ENCODE measurements at regions not wholly inside any gene's neighbourhood (a gene's known extent, or its start where the extent isn't known, plus 50 kb on each side); places are given as distances from the start of the nearest gene placed in this dataset.

DNA sequence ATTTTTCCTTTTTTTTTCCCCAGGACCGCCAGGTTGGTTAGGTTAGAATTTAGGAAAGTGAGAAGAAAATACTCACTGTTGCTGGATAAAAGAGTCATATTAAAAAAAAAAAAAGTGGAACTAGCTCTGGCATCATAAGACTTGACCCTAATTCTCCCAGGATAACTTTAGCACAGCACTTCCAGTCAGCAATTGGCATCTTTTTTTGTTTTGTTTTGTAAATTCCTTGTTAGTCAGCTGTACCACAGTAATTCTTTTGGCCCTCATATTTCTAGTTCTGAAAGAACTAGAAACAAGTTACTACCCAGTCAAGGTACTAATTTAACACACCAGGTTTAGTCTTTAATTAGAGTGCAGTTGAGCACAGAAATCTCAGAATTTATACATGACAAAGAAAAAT lies 873.5 kb upstream of the POU3F3 start:
- no peak for TF ChIP-seq YY1 (IDR thresholded peaks at IDR 0.05; ENCODE audit: insufficient read depth, insufficient read length)
- DNase-seq (ENCODE audit: low read depth, low spot score), result no peak
- Histone ChIP-seq H3K9ac (ENCODE audit: insufficient read length, low read depth) (no peak overlapping the region), H3K9me3 (ENCODE audit: insufficient read depth, low read length) (no peaks in the 10 kb centered on the region), H3K36me3 (ENCODE audit: insufficient read depth, insufficient read length, low read length) (no peaks in the 10 kb centered on the region), H3K4me1 (ENCODE audit: insufficient read depth, insufficient read length) (no peaks in the 10 kb centered on the region), H3K27me3 (ENCODE audit: insufficient read depth, insufficient read length) (no peaks in the 10 kb centered on the region), H3K4me3 (ENCODE audit: insufficient read length, low read depth) (no peak overlapping the region)

GRCh38 chr2:103982691-103983090 lies 871.2 kb upstream of the POU3F3 start:
- Histone ChIP-seq H3K27me3 (ENCODE audit: insufficient read depth, insufficient read length) (no peaks in the 10 kb centered on the region), H3K36me3 (ENCODE audit: insufficient read depth, insufficient read length, low read length) (no peaks in the 10 kb centered on the region), H3K9ac (ENCODE audit: insufficient read length, low read depth) (no peak overlapping the region), H3K4me3 (ENCODE audit: insufficient read length, low read depth) (no peak overlapping the region), H3K4me1 (ENCODE audit: insufficient read depth, insufficient read length) (no peaks in the 10 kb centered on the region), H3K9me3 (ENCODE audit: insufficient read depth, low read length) (no peaks in the 10 kb centered on the region)
- DNase-seq (ENCODE audit: low read depth, low spot score), result no peak
- TF ChIP-seq SUZ12 (IDR thresholded peaks at IDR 0.05; ENCODE audit: extremely low read depth, insufficient read depth, insufficient read length), result no peak
- TF ChIP-seq ZNF274 (IDR thresholded peaks at IDR 0.05; ENCODE audit: low read depth, low read length), result no peak
- no peak for TF ChIP-seq YY1 (IDR thresholded peaks at IDR 0.05; ENCODE audit: insufficient read depth, insufficient read length)

DNA sequence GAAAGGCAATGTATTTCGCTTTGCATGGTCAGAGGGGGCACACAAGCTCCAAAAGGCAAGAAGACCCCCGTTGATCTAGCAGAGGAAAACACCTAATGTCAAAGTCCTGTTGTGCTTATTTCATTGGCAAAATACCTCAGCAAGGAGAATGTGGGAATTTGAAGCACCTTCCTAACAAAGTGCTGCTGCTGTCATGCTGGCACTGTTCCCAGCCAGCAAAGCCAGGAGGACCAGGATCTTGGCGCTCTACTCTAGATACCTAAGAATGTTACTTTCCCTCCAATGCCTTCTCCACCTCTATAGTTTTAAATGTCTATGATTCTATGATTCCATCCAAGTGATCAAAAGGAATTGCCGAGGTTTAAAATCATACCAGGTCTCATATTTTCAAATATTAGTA lies 867.9 kb upstream of the POU3F3 start:
- no peak for DNase-seq (ENCODE audit: low read depth, low spot score)
- no peaks in the 10 kb centered on the region for H3K27me3 ChIP-seq (ENCODE audit: insufficient read depth, insufficient read length)
- no peaks in the 10 kb centered on the region for H3K4me1 ChIP-seq (ENCODE audit: insufficient read depth, insufficient read length)
- no peak overlapping the region for H3K9ac ChIP-seq (ENCODE audit: insufficient read length, low read depth)
- TF ChIP-seq SUZ12 (IDR thresholded peaks at IDR 0.05; ENCODE audit: extremely low read depth, insufficient read depth, insufficient read length) (no peak), YY1 (IDR thresholded peaks at IDR 0.05; ENCODE audit: insufficient read depth, insufficient read length) (no peak), ZNF274 (IDR thresholded peaks at IDR 0.05; ENCODE audit: low read depth, low read length) (no peak)
- H3K4me3 ChIP-seq (ENCODE audit: insufficient read length, low read depth), result no peak overlapping the region
- no peaks in the 10 kb centered on the region for H3K9me3 ChIP-seq (ENCODE audit: insufficient read depth, low read length)
- H3K36me3 ChIP-seq (ENCODE audit: insufficient read depth, insufficient read length, low read length), result no peaks in the 10 kb centered on the region

- H3K27me3 ChIP-seq (ENCODE audit: insufficient read depth, insufficient read length), result no peaks in the 10 kb centered on the region
- DNase-seq (ENCODE audit: low read depth, low spot score), result no peak
Measured at GRCh38 chr2:103991591-103991990, 862.3 kb upstream of the POU3F3 start.

DNA sequence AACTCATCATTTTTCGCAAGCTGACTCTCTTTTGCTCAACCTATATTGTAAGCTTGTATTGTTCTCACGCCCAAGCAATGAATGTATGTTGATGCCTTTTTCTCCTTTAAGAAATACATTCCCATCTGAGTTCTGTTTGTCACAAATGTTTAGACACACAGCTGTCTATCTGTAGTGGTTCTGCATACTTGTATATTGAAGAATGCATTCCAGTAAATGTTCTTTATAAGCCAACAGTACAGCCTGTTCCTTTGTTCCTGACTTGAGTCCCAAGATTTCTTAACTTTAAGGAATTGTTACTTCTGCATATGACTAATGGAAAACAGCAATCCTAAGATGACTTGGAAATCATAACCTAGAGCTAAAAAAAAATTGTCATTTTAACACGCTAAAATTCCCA lies 849.1 kb upstream of the POU3F3 start:
- Histone ChIP-seq H3K4me3 (ENCODE audit: insufficient read length, low read depth) (no peak overlapping the region), H3K36me3 (ENCODE audit: insufficient read depth, insufficient read length, low read length) (no peaks in the 10 kb centered on the region), H3K9ac (ENCODE audit: insufficient read length, low read depth) (no peak overlapping the region), H3K27me3 (ENCODE audit: insufficient read depth, insufficient read length) (no peaks in the 10 kb centered on the region), H3K9me3 (ENCODE audit: insufficient read depth, low read length) (no peaks in the 10 kb centered on the region), H3K4me1 (ENCODE audit: insufficient read depth, insufficient read length) (no peaks in the 10 kb centered on the region)
- no peak for DNase-seq (ENCODE audit: low read depth, low spot score)
- no peak for TF ChIP-seq SUZ12 (IDR thresholded peaks at IDR 0.05; ENCODE audit: extremely low read depth, insufficient read depth, insufficient read length)
- no peak for TF ChIP-seq ZNF274 (IDR thresholded peaks at IDR 0.05; ENCODE audit: low read depth, low read length)
- no peak for TF ChIP-seq YY1 (IDR thresholded peaks at IDR 0.05; ENCODE audit: insufficient read depth, insufficient read length)

More at GRCh38 chr2:103991591-103991990, 862.3 kb upstream of the POU3F3 start:
- Histone ChIP-seq H3K36me3 (ENCODE audit: insufficient read depth, insufficient read length, low read length) (no peaks in the 10 kb centered on the region), H3K9ac (ENCODE audit: insufficient read length, low read depth) (no peak overlapping the region), H3K4me3 (ENCODE audit: insufficient read length, low read depth) (no peak overlapping the region), H3K4me1 (ENCODE audit: insufficient read depth, insufficient read length) (no peaks in the 10 kb centered on the region), H3K9me3 (ENCODE audit: insufficient read depth, low read length) (no peaks in the 10 kb centered on the region)
- no peak for TF ChIP-seq YY1 (IDR thresholded peaks at IDR 0.05; ENCODE audit: insufficient read depth, insufficient read length)
- no peak for TF ChIP-seq ZNF274 (IDR thresholded peaks at IDR 0.05; ENCODE audit: low read depth, low read length)
- no peak for TF ChIP-seq SUZ12 (IDR thresholded peaks at IDR 0.05; ENCODE audit: extremely low read depth, insufficient read depth, insufficient read length)

- H3K9me3 ChIP-seq (ENCODE audit: insufficient read depth, low read length), result peaks cover 3% of the 10 kb centered on the region; the same call in 1 of the 2 replicates
- no peak overlapping the region for H3K4me3 ChIP-seq (ENCODE audit: insufficient read length, low read depth)
- TF ChIP-seq ZNF274 (IDR thresholded peaks at IDR 0.05; ENCODE audit: low read depth, low read length) (no peak), SUZ12 (IDR thresholded peaks at IDR 0.05; ENCODE audit: extremely low read depth, insufficient read depth, insufficient read length) (no peak), YY1 (IDR thresholded peaks at IDR 0.05; ENCODE audit: insufficient read depth, insufficient read length) (no peak)
- H3K27me3 ChIP-seq (ENCODE audit: insufficient read depth, insufficient read length), result no peaks in the 10 kb centered on the region
- no peak overlapping the region for H3K9ac ChIP-seq (ENCODE audit: insufficient read length, low read depth)
- H3K4me1 ChIP-seq (ENCODE audit: insufficient read depth, insufficient read length), result no peaks in the 10 kb centered on the region
- no peaks in the 10 kb centered on the region for H3K36me3 ChIP-seq (ENCODE audit: insufficient read depth, insufficient read length, low read length)
- DNase-seq (ENCODE audit: low read depth, low spot score), result no peak
Measured at GRCh38 chr2:104016801-104017200, 837.1 kb upstream of the POU3F3 start.

- Histone ChIP-seq H3K4me1 (ENCODE audit: insufficient read depth, insufficient read length) (no peaks in the 10 kb centered on the region), H3K4me3 (ENCODE audit: insufficient read length, low read depth) (no peak overlapping the region), H3K9me3 (ENCODE audit: insufficient read depth, low read length) (no peaks in the 10 kb centered on the region), H3K9ac (ENCODE audit: insufficient read length, low read depth) (no peak overlapping the region), H3K27me3 (ENCODE audit: insufficient read depth, insufficient read length) (no peaks in the 10 kb centered on the region), H3K36me3 (ENCODE audit: insufficient read depth, insufficient read length, low read length) (no peaks in the 10 kb centered on the region)
- DNase-seq (ENCODE audit: low read depth, low spot score), result no peak
- TF ChIP-seq YY1 (IDR thresholded peaks at IDR 0.05; ENCODE audit: insufficient read depth, insufficient read length), result no peak
- no peak for TF ChIP-seq SUZ12 (IDR thresholded peaks at IDR 0.05; ENCODE audit: extremely low read depth, insufficient read depth, insufficient read length)
- TF ChIP-seq ZNF274 (IDR thresholded peaks at IDR 0.05; ENCODE audit: low read depth, low read length), result no peak
Measured at GRCh38 chr2:104023306-104023705, 830.6 kb upstream of the POU3F3 start.

GRCh38 chr2:104023765-104024164 lies 830.1 kb upstream of the POU3F3 start:
- H3K4me3 ChIP-seq (ENCODE audit: insufficient read length, low read depth), result no peak overlapping the region
- no peak for TF ChIP-seq ZNF274 (IDR thresholded peaks at IDR 0.05; ENCODE audit: low read depth, low read length)
- TF ChIP-seq YY1 (IDR thresholded peaks at IDR 0.05; ENCODE audit: insufficient read depth, insufficient read length), result no peak
- no peak for TF ChIP-seq SUZ12 (IDR thresholded peaks at IDR 0.05; ENCODE audit: extremely low read depth, insufficient read depth, insufficient read length)
- DNase-seq (ENCODE audit: low read depth, low spot score), result no peak
- H3K36me3 ChIP-seq (ENCODE audit: insufficient read depth, insufficient read length, low read length), result no peaks in the 10 kb centered on the region
- no peaks in the 10 kb centered on the region for H3K9me3 ChIP-seq (ENCODE audit: insufficient read depth, low read length)
- no peak overlapping the region for H3K9ac ChIP-seq (ENCODE audit: insufficient read length, low read depth)
- H3K4me1 ChIP-seq (ENCODE audit: insufficient read depth, insufficient read length), result no peaks in the 10 kb centered on the region
- H3K27me3 ChIP-seq (ENCODE audit: insufficient read depth, insufficient read length), result no peaks in the 10 kb centered on the region
